WI38 (cell line): ENCODE measurements at regions not wholly inside any gene's neighbourhood (a gene's known extent, or its start where the extent isn't known, plus 50 kb on each side); places are given as distances from the start of the nearest gene placed in this dataset.

Experiments used
- H3K4me3 ChIP-seq: 2 replicates; pipeline ENCODE4 v1.5.1; 2011; ENCODE audit warnings: low read depth, mild to moderate bottlenecking, control low read depth, low read length
- TF ChIP-seq, protein P1 (sequence below): IDR thresholded peaks from 2 replicates; pipeline ENCODE4 v1.5.1; 2012; ENCODE audit warnings: low read depth, mild to moderate bottlenecking, control low read depth, low read length

DNA sequence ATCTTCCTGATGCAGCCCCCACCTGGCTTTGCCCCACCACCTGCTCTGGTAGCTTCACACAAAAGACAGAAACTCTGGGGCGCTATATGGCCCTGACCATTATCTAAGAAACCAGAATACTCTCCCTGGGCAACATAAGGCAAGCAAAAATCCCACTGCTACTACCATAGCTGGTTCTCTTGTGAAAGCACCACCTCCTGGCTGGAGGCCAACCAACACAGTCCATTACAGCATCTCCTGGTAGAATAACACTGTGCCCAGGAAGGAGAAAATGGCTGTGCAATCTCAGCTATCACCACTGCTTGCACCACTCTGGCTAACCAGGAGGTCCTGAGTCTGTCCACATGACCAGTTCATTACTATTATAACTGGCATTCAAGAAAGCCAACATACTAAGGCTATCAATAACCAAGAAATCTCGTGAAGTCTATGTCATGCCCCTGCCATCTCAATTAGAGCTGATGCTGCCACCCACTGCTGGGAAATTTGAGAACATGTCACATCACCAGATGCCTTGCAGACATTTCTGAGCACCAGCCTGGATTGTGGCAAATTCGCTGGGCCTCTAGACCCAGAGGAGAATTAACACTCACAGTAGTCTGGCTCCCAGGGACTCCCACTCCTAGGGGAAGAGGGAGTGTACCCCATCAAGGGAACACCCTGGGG, 1114.8 kb downstream of the ROBO2 start:
- TF ChIP-seq, protein P1, sequence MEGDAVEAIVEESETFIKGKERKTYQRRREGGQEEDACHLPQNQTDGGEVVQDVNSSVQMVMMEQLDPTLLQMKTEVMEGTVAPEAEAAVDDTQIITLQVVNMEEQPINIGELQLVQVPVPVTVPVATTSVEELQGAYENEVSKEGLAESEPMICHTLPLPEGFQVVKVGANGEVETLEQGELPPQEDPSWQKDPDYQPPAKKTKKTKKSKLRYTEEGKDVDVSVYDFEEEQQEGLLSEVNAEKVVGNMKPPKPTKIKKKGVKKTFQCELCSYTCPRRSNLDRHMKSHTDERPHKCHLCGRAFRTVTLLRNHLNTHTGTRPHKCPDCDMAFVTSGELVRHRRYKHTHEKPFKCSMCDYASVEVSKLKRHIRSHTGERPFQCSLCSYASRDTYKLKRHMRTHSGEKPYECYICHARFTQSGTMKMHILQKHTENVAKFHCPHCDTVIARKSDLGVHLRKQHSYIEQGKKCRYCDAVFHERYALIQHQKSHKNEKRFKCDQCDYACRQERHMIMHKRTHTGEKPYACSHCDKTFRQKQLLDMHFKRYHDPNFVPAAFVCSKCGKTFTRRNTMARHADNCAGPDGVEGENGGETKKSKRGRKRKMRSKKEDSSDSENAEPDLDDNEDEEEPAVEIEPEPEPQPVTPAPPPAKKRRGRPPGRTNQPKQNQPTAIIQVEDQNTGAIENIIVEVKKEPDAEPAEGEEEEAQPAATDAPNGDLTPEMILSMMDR: no peak
- H3K4me3 ChIP-seq: no peak overlapping the region

DNA sequence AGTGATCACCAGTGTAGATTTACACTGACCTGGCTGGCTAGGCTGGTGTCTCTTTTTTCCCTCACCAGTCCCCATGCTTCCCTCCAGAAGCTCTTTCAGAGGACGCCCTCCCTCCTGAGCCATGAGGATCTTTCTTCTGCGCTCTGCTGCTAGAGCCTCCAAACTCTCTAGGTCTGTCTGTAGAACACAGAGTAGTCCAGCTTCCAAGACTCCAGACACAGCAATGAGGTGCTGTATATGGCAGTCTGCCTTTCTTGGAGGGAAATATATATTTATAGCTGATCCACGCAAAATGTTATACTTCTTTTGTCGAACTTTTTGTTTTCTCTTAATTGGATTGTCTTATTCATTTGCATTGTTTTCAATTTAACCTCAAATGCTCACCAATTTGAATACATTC, 1121.8 kb downstream of the ROBO2 start:
- no peak overlapping the region for H3K4me3 ChIP-seq
- TF ChIP-seq, protein P1: no peak

DNA sequence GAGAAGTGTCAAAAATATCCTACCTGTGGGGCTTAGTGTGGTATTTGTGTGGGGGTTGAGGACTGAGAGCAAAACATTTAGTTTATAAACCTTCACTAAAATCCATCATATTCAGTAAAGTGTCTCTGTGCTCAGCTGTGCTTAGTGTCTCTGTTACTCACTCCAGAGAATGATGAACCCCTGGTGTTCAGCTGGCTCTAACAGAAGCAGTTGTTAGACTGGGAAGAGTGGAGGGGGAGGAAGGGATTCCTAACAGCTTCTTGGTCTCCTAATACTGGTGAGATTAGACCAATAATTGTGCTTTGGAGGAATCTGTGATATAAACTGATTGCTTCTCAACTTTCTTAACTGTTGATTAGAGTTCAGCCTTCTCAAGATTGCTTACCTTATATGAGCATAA, 1123.5 kb downstream of the ROBO2 start:
- H3K4me3 ChIP-seq: no peak overlapping the region
- TF ChIP-seq, protein P1: no peak

DNA sequence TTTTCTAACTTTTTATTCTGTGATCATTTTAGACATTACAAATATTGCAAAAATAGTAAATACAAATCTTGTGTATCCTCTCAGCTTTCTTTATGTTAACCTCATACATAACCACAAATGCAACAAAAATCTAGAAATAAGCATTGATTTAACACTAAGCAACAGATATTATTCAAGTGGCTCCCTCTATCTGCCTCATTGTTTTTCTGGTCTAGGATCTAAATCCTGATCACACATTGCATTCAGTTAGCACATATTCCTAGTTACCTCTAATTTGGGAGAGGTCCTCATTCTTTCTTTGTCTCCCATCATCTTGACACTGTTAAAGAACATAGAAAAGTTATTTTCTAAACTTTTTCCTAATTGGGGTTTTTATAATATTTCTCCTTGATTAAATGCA, 1126.0 kb downstream of the ROBO2 start:
- H3K4me3 ChIP-seq: no peak overlapping the region
- TF ChIP-seq, protein P1: no peak

DNA sequence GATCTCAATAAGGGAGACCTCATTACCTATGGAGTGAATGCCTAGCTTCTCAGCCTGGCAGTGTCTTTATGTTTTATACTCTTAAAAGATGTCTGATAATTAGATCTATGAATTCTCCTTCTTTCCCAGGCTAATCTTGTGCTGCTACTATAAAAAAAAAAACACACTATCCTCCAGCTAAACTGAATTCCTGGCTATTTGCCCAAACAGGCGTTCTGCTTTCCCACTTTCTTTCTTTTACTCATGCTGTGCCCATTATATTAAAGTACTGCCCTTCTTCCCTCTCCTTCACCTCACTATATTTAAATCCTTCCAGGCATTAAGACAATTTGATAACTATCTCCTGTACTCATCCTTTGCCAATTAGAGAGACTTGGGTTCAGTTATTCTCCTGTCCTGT, 1134.9 kb downstream of the ROBO2 start:
- TF ChIP-seq, protein P1: no peak
- H3K4me3 ChIP-seq: no peak overlapping the region

DNA sequence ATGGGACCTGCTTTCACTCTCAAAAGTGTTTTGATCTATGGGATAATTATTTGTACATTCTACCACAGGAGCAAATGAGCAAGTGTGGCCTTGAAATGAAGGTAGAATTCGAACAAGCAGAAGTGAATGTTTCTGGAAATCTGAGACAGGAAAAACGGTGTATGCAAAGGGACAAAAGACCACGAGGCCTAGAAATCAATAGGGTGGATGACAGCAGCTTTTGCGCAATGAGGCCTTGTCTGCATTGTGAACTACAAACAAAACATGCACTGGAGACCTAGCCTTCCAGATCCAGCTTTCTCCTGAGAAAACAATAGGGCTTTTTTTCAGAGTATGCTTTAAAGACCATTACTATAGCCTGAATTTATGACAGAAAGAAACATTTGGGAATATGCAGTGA, 1137.0 kb downstream of the ROBO2 start:
- TF ChIP-seq, protein P1: no peak
- no peak overlapping the region for H3K4me3 ChIP-seq

DNA sequence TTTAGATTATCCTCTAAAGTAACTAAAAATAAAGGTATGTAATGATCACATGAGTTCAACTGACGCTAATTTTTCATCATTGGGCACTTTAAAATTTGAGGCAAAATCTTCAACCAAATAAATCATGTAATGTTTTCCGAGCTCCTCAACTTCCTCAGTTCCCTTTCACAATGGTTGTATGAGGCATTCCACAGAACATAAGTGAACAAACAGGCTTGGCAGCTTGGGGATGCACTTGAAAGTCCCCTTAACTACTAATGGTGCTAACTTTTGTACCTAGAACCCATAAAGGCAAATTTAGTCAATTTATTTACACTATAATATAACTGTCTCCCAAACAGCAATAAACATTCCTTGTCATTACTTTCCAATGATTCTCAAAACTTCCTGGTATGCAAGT, 1137.9 kb downstream of the ROBO2 start:
- TF ChIP-seq, protein P1: no peak
- no peak overlapping the region for H3K4me3 ChIP-seq
